SK-MEL-5 (cell line): ENCODE measurements at regions not wholly inside any gene's neighbourhood (a gene's known extent, or its start where the extent isn't known, plus 50 kb on each side); places are given as distances from the start of the nearest gene placed in this dataset.
A peak's percentile ranks its signal among the peaks of the same experiment; 100 is the strongest.

ENCODE experiments used
- DNase-seq: peaks from one replicate; pipeline ENCODE4 v3.0.0-alpha.2; 2016; ENCODE audit warnings: low read depth, low spot score
- in situ Hi-C: cut with HindIII; loops from 2 replicates; pipeline ENCODE4 v1.10.0; 2016; ENCODE audit warnings: low sequenced_read_pairs, high pct_unique_total_duplicates, low pct_unique_long_range_greater_than_20kb

DNA sequence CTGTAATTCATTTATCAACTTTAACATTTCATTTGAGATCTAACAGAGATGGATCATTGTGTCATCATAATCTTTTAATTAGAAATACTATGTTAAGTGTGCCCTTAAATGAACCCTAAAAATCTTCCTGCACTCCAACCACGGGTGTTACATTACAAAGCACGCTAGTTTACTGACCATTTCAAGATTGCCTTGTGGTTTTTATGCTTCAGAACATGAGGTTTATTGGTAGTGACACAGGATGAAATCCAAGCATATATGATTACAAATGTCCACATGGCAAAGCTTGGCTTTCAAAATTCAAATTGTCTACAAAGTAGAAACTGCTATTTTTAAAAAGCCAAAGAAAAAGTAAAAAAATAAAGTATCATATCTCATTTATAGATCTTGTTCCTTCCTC is 190.4 kb upstream of the USP25 start:
- DNase-seq: no peak
- in situ Hi-C loops: no loop called here

DNA sequence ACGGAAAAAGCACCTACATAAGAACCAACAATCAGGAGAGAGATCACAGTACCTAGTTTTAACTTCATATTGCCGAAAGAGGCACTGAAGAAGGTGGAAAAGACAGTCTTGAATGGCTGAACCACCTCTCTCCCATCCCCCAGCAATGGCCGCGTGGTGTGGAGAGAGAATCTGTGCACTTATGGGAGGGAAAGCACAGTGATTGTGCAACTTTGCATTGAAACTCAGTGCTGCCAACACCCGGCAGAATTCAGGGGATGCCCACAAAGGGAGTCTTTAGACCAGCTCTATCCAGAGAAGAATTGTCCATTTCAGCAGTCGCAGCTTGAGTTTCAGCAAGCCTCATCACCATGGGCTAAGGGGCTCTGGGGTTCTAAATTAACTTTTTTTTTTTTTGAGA is 186.3 kb upstream of the USP25 start:
- DNase-seq: peak; percentile 41
- in situ Hi-C loops: no loop called here

DNA sequence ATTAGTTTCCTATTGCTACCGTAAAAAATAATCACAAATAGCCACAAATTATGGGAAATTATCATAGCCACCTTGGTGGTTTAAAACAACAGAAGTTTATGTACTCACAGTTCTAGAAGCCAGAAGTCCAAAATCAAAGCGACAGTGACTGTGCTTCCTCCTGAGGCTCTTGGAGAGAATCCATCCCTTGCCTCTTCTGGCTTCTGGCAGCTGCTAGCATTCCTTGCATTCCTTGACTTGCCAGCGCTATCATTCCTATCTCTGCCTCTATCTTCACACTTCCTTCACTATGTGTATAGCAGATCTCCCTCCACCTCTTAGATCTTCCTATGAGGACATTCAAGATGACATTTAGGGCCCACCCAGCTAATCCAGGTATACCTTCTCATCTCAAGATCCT is 180.1 kb upstream of the USP25 start:
- no peak for DNase-seq
- in situ Hi-C loops: no loop called here

DNA sequence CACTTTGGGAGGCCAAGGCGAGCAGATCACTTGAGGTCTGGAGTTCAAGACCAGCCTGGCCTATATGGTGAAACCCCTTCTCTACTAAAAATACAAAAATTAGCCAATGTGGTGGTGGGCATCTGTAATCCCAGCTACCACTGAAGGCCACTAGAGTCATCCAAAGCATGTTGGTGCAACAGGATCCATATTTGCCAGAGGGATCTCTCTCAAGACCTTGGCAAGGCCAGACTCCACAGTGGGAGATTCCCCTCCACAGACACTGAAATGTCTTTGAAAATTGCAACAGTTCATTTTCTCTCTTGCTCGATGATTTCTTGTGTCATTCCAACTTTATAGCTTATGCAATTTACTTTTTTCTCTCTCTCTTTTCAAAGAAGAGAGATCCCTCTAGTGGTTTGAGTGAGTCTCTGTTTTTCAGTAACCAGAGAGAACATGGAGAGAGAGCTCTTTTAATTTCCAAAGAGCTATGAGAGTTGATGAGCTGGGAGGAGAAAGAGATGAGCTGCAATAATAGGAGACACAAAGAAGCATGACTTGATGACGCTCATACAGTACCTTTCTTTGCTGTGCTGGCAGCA is 176.8 kb upstream of the USP25 start:
- in situ Hi-C loops: no loop called here
- DNase-seq: peak; percentile 41

DNA sequence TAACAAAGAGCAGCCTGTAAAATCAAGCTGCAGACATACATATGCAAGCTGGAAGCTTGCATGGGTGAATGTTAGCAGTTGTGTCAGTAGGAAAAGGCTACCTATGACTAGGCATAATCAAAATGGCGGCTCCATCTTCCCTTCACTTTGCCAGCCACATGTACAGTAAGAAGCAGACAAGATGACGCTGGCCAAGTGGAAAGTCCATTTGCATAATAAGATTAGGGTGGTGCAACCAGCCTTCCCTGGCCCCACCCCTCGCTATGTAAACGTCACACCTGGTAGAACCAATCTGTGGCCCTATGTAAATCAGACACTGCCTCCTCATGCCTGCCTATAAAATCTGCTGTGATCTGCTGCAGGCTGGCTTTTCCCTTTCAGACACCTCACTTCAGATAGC is 171.9 kb upstream of the USP25 start:
- in situ Hi-C loops: no loop called here
- peak; percentile 26 for DNase-seq

DNA sequence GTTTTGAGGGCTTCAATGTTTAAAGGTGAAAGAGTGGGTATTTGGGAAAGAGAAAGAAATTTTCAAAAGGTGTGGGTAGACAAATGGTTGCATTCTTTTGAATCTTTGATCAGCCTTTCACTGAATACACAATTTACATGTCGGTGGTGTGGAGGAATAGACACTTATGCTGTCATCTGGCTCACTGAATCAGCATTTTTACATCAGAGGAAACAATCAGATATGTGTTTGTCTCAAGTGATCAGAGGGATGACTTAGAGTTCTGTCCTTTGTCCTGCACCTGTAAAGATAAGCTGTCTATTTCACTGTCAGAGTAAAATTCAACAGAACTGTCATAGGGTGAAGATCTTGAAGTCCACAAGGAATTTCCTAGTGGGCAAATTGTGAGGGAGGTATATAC is 170.9 kb upstream of the USP25 start:
- DNase-seq: no peak
- in situ Hi-C loops: no loop called here

DNA sequence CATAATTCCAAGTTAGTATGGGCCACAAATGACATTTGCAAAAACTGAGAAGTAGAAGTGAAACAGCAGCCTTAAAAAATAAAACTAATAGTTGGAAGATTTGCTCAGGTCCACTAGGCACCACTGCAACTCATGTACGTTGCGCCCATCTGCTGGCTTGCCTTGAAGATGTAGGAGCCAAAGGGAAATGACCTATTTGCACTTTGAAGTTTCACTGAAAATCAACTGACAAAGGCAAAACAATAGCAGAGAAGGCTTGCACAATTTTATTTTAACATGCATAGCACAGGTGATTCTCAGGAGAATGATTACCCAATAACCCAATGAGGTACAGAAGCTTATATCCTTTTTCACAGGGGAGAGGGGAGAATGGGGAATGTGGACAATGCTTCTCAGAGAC is 170.1 kb upstream of the USP25 start:
- in situ Hi-C loops: no loop called here
- no peak for DNase-seq

DNA sequence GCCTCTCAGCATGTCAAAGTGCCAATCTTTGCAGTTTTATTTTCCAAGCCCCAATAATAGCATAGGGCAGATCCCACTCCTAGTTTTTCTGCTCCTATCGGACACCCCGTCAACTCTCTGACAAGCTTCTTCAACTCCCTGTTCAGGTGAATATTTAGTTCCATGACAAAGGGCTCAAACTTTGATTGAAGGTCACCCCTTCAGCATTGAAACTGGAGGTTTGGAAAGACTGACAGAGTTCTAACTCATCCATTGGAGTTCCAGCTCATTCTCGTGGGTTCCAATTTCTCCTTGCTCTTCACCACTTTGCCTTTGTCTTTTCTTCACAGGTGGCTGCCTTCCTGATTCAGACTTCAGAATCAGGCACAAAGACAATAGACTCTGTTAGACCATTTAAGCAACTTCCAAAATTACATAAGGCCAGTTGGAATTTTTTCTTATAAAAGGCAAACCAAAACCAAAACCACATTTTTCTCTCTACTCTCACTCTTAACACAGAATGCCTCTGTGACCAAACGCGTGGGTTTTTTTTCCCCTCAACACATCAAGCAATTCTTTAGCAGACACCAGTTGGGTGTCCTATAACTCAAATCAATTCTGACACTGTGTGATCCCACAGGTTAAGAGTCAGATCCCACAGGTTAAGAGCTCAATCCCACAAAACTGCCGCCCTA is 169.3 kb upstream of the USP25 start:
- in situ Hi-C loops: no loop called here
- DNase-seq: no peak

DNA sequence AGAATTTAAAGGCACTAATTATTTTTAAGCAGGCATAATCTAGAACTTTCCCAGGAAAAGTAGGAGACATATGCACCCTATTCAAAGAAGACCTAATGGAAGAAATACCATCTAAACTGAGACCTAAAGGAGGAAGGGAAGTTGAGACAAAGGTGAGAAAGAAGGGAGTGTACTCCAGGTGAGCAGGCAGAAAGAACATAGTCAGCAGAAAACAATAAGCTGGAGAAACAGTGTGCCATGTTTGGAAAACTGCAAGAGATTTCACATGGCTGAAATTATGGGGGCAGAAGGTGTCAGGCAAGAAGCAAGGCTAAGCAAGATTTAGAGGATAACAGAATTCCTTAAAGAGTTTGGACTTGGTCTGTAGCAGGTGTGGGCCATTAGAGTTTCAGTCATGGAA is 167.0 kb upstream of the USP25 start:
- no peak for DNase-seq
- in situ Hi-C loops: no loop called here

DNA sequence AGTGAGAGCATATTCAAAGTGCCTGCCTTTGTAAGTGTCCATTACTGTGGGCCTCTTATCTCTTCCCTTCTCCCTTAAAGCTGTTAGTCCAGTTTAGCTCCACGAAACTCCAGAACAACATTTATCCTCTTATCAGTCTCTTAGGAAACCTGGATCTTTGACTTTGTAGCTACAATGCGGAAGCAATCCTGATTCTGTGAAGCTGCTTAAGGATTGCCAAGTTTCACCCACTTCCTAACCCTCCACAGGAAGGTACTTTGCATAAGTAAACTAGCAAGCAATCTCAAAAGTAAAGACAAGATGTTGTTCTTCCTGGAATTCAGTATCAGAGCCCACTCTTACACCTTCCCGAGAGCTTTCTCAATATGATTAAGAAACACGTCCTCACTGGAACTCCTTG is 164.9 kb upstream of the USP25 start:
- in situ Hi-C loops: no loop called here

DNA sequence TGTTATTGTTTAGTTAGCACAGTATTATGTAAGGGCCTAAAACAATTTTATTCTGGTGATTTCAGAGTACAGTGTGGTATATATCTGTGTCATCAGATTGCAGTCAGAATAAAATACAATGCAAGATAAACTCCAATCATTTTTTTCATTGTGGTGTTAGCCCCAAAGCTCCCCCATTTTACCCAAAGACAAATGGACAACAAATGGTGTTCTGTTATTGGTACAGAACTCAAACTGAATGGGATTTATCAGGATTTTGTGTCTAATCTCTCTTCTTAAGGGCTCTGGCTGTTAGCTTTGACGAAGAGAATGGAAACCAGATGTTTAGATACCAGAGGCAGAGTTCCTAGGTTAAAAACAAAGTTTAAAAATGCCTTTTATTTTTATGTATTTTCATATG is 163.1 kb upstream of the USP25 start:
- in situ Hi-C loops: no loop called here
- DNase-seq: no peak

More for the DNA sequence above, 164.9 kb upstream of the USP25 start:
- no peak for DNase-seq

DNA sequence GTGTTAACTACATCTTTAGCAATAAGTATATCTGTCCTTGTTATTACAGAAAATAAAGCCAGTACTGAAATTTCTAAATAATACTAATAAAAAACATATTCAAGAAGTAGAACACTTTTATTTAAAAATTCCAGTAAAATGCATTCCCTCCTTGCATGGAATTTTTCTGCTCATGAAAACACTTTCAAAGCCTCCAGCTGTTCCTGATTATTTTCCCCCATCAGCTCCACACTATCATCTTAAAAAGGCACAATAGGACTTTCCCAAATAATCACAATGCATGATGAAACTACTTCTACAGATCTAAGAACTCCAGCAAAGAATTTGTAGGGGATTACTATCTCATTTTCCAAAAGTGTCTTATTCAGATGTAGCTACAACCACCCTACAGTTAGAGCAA is 162.6 kb upstream of the USP25 start:
- in situ Hi-C loops: no loop called here
- DNase-seq: no peak

DNA sequence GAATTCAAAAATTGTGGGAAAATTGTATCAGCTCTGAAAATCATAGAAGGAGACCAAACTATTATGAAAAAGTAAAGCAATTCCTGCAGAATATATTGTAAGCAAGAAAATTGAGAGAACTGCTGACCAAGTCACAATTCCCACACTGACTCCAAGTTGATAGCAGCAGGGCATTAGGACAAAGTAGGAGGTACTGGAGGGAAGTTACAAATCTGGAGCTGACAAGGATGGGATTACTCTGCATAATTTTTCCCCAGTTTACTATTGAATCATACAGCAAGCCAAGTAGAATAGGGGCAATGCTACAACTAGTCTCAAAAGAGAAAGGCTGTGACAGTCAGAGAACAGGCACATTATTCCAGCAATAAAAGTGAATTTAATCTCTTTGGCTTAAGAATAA is 161.3 kb upstream of the USP25 start:
- in situ Hi-C loops: no loop called here
- no peak for DNase-seq

DNA sequence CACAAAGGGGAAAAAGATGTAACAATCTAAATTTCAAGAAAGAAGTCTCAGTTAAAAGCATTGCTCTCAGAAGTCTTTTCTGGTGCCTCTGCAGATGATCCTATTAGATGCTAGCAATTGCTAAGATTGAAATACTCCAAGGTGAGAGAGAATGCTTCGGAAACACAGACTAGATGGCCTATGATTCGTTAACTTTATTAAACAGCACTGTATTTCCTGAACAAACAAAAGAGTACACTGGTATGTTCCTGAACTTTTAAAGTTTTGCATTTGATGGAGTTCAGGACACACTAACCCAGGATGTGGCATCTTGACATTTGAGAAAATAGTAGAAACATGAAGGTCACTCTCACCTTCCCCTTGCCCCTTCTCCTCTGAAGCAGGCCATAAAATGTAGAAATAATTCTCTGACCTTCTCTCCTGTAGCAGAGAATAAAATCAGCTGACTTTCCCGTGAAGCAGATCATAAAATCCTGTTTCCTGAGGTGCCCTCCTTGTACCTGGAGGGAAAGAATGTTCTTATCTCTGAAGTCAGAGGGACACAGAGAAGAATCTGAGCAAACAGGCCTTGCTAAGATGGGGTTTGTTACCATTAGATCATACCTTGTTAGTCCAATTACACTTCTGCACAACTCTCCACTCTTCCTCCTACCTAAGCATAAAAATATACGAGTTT is 142.9 kb upstream of the USP25 start:
- in situ Hi-C loops: no loop called here
- DNase-seq: no peak

DNA sequence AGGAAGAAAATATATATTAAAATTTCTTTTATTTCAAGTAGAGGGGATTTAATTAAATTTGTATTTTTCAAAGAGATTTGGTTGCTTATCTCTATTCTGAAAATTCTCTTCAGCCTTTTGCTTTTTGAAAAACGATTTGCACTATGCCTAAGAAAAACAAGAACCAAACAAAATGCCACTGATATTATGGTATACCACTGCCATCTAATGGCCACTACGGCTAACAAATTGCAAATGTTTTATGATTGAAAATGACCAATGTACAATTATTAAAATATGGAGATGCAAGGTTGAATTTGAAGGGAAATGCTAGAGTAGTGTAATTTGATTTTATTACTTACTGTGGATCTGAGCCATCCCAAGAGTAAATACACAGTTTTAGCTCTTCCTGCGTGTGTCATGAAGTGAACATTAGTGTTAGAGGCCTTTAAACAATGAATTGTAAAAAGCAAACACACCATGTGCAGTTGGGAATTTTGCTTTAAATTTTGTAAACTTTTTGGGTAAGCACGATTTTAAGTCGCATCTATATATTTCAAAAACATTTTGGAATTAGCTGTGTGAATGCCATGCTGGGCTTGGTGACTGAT is 137.4 kb upstream of the USP25 start:
- in situ Hi-C loops: no loop called here
- DNase-seq: peak; percentile 46

DNA sequence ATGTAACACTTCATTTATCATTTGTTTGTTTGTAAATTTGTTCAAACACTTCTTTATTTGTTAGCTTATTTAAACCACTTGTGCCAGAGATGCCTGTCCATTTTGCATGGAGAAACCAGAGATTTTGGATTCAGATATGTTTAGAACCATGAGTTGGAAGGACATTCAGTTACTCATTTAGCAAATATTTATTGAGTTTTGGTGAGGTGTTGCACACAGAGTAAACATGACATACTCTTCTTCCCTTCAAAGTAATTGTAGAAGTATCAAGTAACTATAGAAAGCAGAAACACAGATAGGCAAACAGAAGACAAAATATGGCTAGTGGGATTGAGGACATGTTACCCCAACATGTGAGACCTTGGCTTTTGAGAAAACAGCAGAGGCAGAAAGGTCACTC is 136.8 kb upstream of the USP25 start:
- in situ Hi-C loops: no loop called here
- no peak for DNase-seq

DNA sequence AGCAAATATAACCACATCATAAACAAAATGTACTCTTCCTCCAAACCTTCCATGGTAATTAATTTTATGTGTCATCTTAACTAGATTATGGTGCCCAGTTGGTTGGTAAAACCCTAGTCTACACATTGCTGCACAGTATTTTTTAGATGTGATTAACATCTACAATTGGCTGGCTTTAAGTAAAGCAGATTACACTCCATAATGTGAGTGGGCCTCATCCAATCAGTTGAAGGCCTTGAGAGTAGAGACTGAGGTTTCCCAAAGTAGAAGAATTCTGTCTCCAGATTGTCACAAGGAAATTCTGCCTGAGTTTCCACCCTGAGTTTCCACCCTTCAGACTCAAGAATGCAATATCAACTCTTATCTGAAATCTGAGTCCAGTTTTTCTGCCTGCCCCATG is 128.4 kb upstream of the USP25 start:
- no peak for DNase-seq
- in situ Hi-C loops: no loop called here

DNA sequence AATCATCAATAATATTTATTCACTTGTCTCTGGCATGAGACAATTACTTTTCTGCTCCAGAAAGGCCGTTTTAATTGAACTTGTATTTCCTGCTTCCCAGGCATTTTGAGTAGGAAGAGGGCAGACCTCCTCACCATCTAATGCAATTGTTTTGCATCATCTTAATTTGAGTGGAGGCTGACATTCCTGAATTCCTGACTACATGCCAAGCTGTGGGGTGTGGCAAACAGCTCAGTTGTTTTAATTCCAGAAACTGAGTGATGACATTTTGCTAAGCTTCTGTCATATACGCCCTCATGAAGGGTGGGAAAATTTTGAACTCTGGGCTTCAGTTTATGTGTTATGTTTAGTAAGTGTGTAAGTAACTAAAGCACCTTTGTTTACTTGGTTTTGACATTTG is 125.4 kb upstream of the USP25 start:
- in situ Hi-C loops: no loop called here
- DNase-seq: no peak

DNA sequence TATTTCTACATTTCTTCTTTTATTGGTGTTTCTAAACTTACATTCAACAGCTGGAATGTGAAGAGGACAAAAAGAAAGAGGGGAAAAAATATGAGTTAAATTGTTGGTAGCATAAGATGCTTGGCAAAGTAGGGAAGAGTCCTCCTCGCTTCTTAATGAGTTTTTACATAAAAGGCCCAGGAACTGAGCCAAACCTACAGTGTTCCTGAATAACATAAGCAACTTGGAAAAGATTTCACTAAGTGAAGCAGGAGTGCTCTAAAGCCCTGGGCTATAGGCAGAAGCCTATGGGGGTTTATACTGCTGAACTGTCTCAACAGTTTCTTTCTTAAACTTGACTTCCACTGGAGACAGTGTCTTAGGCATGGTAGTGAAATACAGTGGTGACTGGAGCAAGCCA is 115.0 kb upstream of the USP25 start:
- no peak for DNase-seq
- in situ Hi-C loops: no loop called here
